Heart right ventricle (tissue), 16 donors: ENCODE measurements at regions not wholly inside any gene's neighbourhood (a gene's known extent, or its start where the extent isn't known, plus 50 kb on each side); places are given as distances from the start of the nearest gene placed in this dataset.
A peak's percentile ranks its signal among the peaks of the same experiment; 100 is the strongest.

ENCODE experiments used
- ATAC-seq, 8 donors: fragments of 200-7000 bp; cut with Tn5 transposase; one replicate each; pipeline ENCODE4 v1.9.1; 2020; ENCODE audit warnings: mild to moderate bottlenecking in 8 of 8, moderate library complexity in 8 of 8, moderate number of reproducible peaks in 1 of 8
- DNase-seq, 2 donors: peaks; one replicate each; pipeline ENCODE4 v3.0.0-alpha.2; 2020
- H3K27ac ChIP-seq, 10 donors: fragments of 200-600 bp; sonication (generic) in 2 of 10; one replicate each; pipeline versions ENCODE4 v1.5.0 to v1.8.0; 2020 to 2022; ENCODE audit warnings: mild to moderate bottlenecking in 3 of 10
- H3K27me3 ChIP-seq, 7 donors: fragments of 200-600 bp; one replicate each; pipeline ENCODE4 v1.8.0; 2021 to 2022; ENCODE audit warnings: mild to moderate bottlenecking in 2 of 7
- H3K36me3 ChIP-seq, 9 donors: fragments of 200-600 bp; sonication (generic) in 1 of 9; one replicate each; pipeline versions ENCODE4 v1.5.0 to v1.8.0; 2020 to 2022; ENCODE audit warnings: mild to moderate bottlenecking in 2 of 9
- H3K4me1 ChIP-seq, 9 donors: fragments of 200-600 bp; sonication (generic) in 1 of 9; one replicate each; pipeline versions ENCODE4 v1.5.0 to v1.8.0; 2020 to 2022; ENCODE audit warnings: mild to moderate bottlenecking in 4 of 9
- H3K4me3 ChIP-seq, 10 donors: fragments of 200-600 bp; sonication (generic) in 2 of 10; one replicate each; pipeline versions ENCODE4 v1.5.0 to v1.8.0; 2020 to 2022; ENCODE audit warnings: mild to moderate bottlenecking in 7 of 10, moderate library complexity in 2 of 10
- H3K9me3 ChIP-seq, 11 donors: fragments of 200-600 bp in 10 of 11; sonication (generic) in 2 of 11; one replicate each; pipeline versions ENCODE4 v1.5.0 to v1.8.0; 2013 to 2022; ENCODE audit warnings: mild to moderate bottlenecking in 2 of 11, control low read depth in 1 of 11, moderate library complexity in 1 of 11
- CTCF ChIP-seq, 9 donors: fragments of 200-600 bp; sonication (generic) in 2 of 9; IDR thresholded peaks; one replicate each; pipeline versions ENCODE4 v1.5.0 to v1.8.0; 2021 to 2022; ENCODE audit warnings: antibody characterized with exemption in 9 of 9, mild to moderate bottlenecking in 5 of 9, moderate library complexity in 1 of 9
- WGBS, 2 donors: extraction: QIAGEN DNeasy Blood & Tissue Kit; methylation state at CpG; one replicate each; pipeline ENCODE4 v1.1.7; 2013; ENCODE audit warnings: inconsistent platforms in 1 of 2; 5-methylcytosine and 5-hydroxymethylcytosine counted together
- intact Hi-C, 10 donors: fragments of 100-400 bp; cut with DNase I; formaldehyde crosslinking; loops; one replicate each; pipeline versions ENCODE4 v1.11.1 to v1.14.2; 2022
- donor health status: Arrhythmogenic right ventricular cardiomyopathy.
- donor health status: ischemic (EF 13 %, LVEDD 7.1; RV severe dilation, severe dysfunction).
- donor health status: healthy with polysubstance abuse.
- donor health status: DM: no; HTN: yes; CAD: no.
- donor health status: DM: no; HTN: no; CAD: no.
- donor health status: ischemic (EF 25% LVEDD 6.9; RV normal size, moderate dysfunction).
- donor health status: ischemic (EF 25% LVEDD 5.7; RV mildly dilated, moderate dysfunction).
- donor health status: healthy.
- donor health status: DM: yes; HTN: yes; CAD: no.
- donor health status: Ischemic cardiomyopathy.
- donor health status: ischemic (EF 35%, LVEDD 5.7; RV mildly dilated, moderate dysfunction).
- donor health status: nonischemic (EF 11% LVEDD 7.7; RV severe dilation, severe dysfunction).
- donor health status: DM: yes; HTN: yes; CAD: no.
- donor health status: PGD.
- donor health status: ischemic (EF 29% LVEDD 5.4; RV normal size, mild dysfunction).
- donor health status: nonischemic (EF 23%, LVEDD 6.1; RV moderate dilation, normal function).

GRCh38 chr9:91485006-91485405, 61.4 kb upstream of the NFIL3 start:
- DNase-seq: no peak
- intact Hi-C loops: no loop called here
- no peak for ATAC-seq
- H3K27me3 ChIP-seq: peaks cover 0 to 4% (median 0%) of the 10 kb centered on the region in 7 donors
- no peak for TF ChIP-seq CTCF (IDR thresholded peaks at IDR 0.05)
- H3K27ac ChIP-seq: no peak overlapping the region
- no peaks in the 10 kb centered on the region for H3K9me3 ChIP-seq
- 90 to 96% methylated on average over 5 of the region's 5 CpGs for WGBS, 2 donors
- H3K36me3 ChIP-seq: no peaks in the 10 kb centered on the region
- H3K4me3 ChIP-seq: no peak overlapping the region
- peaks cover 0 to 49% (median 15%) of the 10 kb centered on the region in 9 donors for H3K4me1 ChIP-seq

GRCh38 chr9:91483835-91484234, 60.2 kb upstream of the NFIL3 start:
- H3K4me3 ChIP-seq: peak overlapping the region in 4 of 10 donors; percentile 14 to 28 (median 24)
- H3K9me3 ChIP-seq: no peaks in the 10 kb centered on the region
- H3K36me3 ChIP-seq: no peaks in the 10 kb centered on the region
- ATAC-seq (peak in 6 of 8 donors; percentile 10 to 38 (median 18)), DNase-seq (no peak)
- WGBS, 2 donors: 47 to 55% methylated on average over 8 of the region's 8 CpGs
- H3K27ac ChIP-seq: peak overlapping the region; percentile 61 to 95 (median 86)
- intact Hi-C loops: loop anchor here in 1 of 10 donors (5.0 kb wide), 1 partner anchor 57 kb away; no protein-coding TSS in a partner anchor
- TF ChIP-seq CTCF (IDR thresholded peaks at IDR 0.05): no peak
- H3K27me3 ChIP-seq: peaks cover 0 to 4% (median 0%) of the 10 kb centered on the region in 7 donors
- peaks cover 0 to 37% (median 7%) of the 10 kb centered on the region in 9 donors for H3K4me1 ChIP-seq

GRCh38 chr9:91483189-91483691, 59.6 kb upstream of the NFIL3 start:
- WGBS, 2 donors: 11 to 20% methylated on average over 5 of the region's 5 CpGs
- Histone ChIP-seq H3K4me3 (peak overlapping the region in 6 of 10 donors; percentile 14 to 28 (median 20)), H3K27ac (peak overlapping the region; percentile 61 to 95 (median 86)), H3K4me1 (peaks cover 0 to 31% (median 7%) of the 10 kb centered on the region in 9 donors), H3K36me3 (no peaks in the 10 kb centered on the region), H3K9me3 (no peaks in the 10 kb centered on the region), H3K27me3 (peaks cover 0 to 4% (median 0%) of the 10 kb centered on the region in 7 donors)
- intact Hi-C loops: loop anchor here in 1 of 10 donors (5.0 kb wide), 1 partner anchor 56 kb away; no protein-coding TSS in a partner anchor
- no peak for TF ChIP-seq CTCF (IDR thresholded peaks at IDR 0.05)
- DNase-seq: peak; percentile 37 to 72
- ATAC-seq: peak; percentile 85 to 96 (median 94)

- intact Hi-C loops: loop anchor here in 1 of 10 donors (5.0 kb wide), 1 partner anchor 55 kb away; no protein-coding TSS in a partner anchor
- no peak for TF ChIP-seq CTCF (IDR thresholded peaks at IDR 0.05)
- H3K4me1 ChIP-seq: peaks cover 0 to 30% (median 7%) of the 10 kb centered on the region in 9 donors
- H3K4me3 ChIP-seq: no peak overlapping the region
- H3K9me3 ChIP-seq: no peaks in the 10 kb centered on the region
- DNase-seq (no peak), ATAC-seq (no peak)
- no peaks in the 10 kb centered on the region for H3K36me3 ChIP-seq
- peak overlapping the region in 7 of 10 donors; percentile 83 to 95 (median 88) for H3K27ac ChIP-seq
- peaks cover 0 to 4% (median 0%) of the 10 kb centered on the region in 7 donors for H3K27me3 ChIP-seq
- WGBS, 2 donors: 75% methylated on average over 5 of the region's 5 CpGs
Measured at GRCh38 chr9:91481972-91482371, 58.3 kb upstream of the NFIL3 start.
